IMR-90 (cell line): ENCODE measurements at regions not wholly inside any gene's neighbourhood (a gene's known extent, or its start where the extent isn't known, plus 50 kb on each side); places are given as distances from the start of the nearest gene placed in this dataset.

Experiments used
- CEBPB ChIP-seq: IDR thresholded peaks from 2 replicates; pipeline ENCODE4 v1.6.1; 2012; ENCODE audit warnings: low read depth, low read length, improper control_type of control experiment
- CTCF ChIP-seq: conservative IDR thresholded peaks from 2 replicates; pipeline ENCODE4 v1.5.1; 2012; ENCODE audit warnings: mild to moderate bottlenecking, low read depth, low read length, improper control_type of control experiment
- FOS ChIP-seq: fragments of 150-350 bp; IDR thresholded peaks from 2 replicates; pipeline ENCODE4 v1.6.1; 2016; ENCODE audit warnings: low read depth, low read length
- MAFK ChIP-seq: IDR thresholded peaks from 2 replicates; pipeline ENCODE4 v1.6.1; 2012; ENCODE audit warnings: low read depth, low read length, improper control_type of control experiment
- NFE2L2 ChIP-seq: fragments of 150-350 bp; IDR thresholded peaks from 2 replicates; pipeline ENCODE4 v1.6.1; 2016; ENCODE audit warnings: low read depth, mild to moderate bottlenecking, low read length
- POLR2A ChIP-seq: IDR thresholded peaks from 2 replicates; pipeline ENCODE4 v1.6.1; 2012; ENCODE audit warnings: mild to moderate bottlenecking, low read depth, low read length
- RAD21 ChIP-seq: IDR thresholded peaks from 2 replicates; pipeline ENCODE4 v1.6.1; 2012; ENCODE audit warnings: low read length, improper control_type of control experiment
- RFX5 ChIP-seq: IDR thresholded peaks from 2 replicates; pipeline ENCODE4 v1.8.0; 2012; ENCODE audit warnings: low read depth, mild to moderate bottlenecking, low read length, moderate library complexity
- USF2 ChIP-seq: fragments of 150-350 bp; IDR thresholded peaks from 2 replicates; pipeline ENCODE4 v1.6.1; 2017; ENCODE audit warnings: mild to moderate bottlenecking, antibody characterized with exemption, low read length, low read depth

- TF ChIP-seq CTCF (no peak), MAFK (no peak), USF2 (no peak), POLR2A (no peak), NFE2L2 (no peak), FOS (no peak), RFX5 (no peak), RAD21 (no peak), CEBPB (no peak)
These were observed 260.8 kb downstream of the QDPR start for GRCh38 chr4:17251101-17251500.
